Raji (cell line): ENCODE measurements at regions not wholly inside any gene's neighbourhood (a gene's known extent, or its start where the extent isn't known, plus 50 kb on each side); places are given as distances from the start of the nearest gene placed in this dataset.

ENCODE experiments used
- POLR2A ChIP-seq: IDR thresholded peaks from 2 replicates; pipeline ENCODE4 v1.6.1; 2011; ENCODE audit warnings: low read depth, low read length, control low read depth; ENCODE audit not compliant: insufficient read depth

DNA sequence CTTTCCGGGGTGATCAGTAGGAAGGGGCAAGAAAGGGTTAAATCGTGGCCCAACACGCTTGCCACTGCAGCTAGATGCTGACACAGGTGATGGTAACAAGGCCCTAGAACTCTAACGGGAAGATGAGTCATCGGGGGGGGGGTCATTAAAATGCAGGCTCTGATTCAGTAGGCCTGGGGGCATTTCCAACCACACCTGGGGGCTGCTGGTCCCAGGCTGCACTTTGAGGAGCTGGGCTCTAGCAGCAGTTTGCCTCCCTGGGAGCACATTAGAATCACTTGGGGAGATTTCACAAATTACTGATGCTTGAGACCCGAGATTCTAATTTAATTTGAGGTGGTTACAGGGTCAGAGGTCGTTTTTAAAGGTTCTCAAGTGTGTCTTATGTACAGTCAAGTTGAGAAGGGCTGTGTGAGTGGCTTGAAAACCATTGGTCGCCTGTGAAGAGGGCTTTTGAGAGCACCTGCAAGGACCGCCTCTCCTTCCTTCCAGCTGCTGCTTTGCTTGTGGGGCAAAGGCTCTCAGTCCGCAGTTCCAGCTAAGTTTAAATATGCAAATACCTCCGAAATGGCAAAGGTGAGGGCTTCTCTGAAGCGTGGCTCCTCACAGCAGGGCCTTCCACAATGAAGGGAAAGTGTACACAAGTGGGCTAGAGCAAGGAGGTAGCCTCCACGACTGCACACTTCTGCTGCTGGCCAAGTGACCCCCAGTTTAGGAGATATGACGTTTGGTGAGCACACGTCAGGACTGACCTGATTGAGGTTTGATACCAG lies 84.2 kb upstream of the KCNK12 start:
- peak; percentile 94 for TF ChIP-seq POLR2A

DNA sequence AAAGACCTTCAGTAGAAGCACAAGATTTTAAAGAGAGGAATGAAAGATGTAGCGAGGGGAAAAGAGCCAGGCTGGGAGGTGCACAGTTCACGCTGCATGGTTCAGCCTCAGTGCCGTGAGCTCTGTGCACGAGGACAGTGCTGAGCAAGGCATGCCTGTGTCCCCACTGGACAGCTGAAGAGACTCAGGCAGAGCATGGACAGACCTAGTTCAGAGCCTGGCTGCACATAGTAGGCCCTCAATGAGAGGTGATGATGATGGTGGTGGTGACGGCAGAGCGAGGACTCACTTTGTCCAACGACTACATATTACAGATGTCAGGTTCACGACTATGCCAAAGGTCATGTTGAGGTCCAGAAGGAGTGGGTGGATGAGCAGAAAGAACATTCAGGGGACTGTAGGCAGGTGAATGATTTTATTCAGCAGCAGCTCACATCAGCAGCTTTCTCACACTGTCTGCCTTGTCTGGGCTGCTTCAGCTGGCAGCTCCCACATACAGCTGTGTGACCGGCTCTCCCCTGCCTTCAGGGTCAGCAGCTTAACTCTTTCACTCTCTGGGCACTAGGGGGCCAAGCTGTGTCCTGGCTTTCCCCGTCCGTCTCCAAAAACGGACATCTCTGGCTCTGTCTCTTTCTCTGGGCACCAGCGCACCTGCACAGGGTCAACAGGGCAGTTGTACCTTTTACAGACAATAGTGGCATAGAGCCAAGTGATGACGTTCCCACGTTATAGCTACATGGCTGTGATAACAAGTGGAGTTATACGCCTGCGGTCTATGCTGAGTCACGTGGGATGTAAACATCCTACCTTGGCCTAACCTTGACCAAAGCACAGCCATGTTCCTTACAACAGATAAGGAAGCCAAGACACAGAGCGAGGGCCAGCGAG lies 83.4 kb upstream of the KCNK12 start:
- no peak for TF ChIP-seq POLR2A

DNA sequence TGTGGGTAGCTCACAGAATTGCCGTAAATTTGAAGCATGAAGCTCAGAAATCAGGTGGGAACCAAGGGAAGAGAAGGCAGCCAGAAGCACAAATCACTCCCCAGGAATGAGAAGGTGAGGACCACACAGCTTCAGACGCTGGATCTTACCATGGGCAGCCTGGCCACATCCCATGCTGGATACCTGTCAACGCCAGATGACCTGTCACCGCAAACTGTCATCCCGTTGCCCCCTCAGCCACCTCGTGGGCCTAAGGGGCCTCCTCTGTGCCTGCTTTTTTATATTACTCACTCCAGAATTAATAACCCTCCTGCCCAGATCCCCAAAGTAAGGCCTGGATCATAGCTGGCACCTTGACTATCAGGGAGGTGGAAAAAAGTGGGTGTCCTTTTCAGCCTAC lies 82.3 kb upstream of the KCNK12 start:
- no peak for TF ChIP-seq POLR2A

DNA sequence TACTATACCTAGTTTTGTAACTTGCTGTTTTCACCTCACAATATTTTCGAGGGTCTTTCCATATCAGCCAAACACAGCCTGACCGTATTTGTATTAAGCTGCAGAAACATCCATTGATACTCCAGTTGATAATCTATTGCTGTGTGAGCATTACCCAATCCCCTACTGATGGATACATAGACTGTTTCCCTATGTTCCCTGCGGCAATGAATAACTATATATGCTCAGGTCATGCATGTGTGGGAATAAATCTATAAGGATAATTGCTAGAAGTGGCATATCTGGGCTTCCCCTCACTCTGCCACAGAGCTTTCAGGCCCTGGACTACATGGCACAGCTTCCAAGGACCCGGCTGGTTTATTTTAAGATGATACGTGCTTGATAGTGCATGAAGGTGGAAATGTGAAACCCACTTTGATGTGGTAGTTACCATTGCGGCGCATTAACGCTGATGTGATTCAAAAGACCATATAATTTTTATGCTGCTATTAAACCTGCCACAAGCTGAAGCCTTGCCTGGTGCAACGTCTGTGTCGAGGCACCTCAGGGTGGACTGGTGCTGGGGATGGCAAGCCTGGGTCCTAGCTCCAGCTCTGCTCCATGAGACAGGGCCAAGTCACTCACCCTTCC lies 81.4 kb upstream of the KCNK12 start:
- TF ChIP-seq POLR2A = no peak

DNA sequence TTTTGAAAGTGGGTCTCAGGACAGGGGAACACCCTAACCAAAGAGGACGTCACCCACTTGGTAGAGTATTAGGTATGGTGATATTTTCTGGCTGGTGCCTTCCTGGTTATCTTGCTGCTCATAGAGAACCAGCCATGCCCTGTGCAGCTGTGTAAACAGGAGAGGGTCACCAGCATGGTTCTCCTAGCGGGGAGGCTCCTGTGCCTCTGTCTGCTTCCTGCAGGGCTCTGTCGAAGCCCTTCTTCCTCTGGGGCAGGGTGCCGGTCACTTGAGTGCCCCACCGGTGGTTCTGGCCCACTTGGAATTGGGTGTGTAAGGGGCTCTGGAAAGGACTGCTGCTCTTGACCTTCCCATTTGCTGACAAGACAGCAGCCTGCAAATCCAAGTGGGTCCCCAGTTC lies 80.5 kb upstream of the KCNK12 start:
- TF ChIP-seq POLR2A = no peak

DNA sequence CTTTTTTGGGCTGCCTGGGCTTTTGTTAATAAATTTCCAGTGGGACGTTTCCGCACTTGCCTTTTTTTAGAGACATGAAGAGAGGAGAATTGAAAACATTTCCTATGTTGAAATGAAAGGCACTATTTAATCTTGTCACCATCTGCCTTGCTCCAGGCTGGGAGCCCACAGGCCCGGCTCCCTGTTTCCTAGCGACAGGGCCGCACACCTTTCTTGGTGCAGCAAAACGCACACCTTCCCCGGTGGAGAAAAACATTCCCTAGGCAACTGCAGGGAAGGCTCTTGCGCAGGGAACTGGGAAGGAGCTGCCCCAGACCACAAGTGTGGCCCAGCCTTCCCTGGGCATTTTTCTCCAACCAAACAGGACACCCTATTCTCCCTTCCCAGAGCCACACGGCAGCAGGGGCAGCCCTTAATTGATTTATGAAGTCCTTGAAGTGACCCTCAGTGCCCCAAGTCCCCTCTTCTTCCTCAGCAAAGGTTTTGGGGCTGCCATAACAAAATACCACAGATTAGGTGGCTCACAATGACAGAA lies 79.3 kb upstream of the KCNK12 start:
- no peak for TF ChIP-seq POLR2A

DNA sequence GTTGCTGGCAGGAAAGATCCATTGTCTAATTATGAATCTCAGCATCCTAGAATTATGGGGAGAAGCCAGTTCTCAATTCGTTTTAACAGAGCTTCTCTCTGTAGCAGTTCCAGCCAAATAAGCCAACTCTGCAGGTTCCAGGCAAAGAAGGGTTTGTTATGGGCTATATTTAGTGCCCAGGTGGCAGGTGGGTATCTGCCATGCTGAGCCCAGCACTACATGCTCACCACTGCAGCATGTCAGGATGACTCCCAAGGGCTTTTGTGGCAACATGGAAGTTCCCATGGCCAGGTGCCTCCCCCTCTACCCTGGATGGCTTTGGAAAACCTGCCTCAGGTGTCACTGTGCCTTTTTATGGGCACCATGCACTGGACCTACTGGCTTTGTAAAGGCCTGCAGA lies 74.5 kb upstream of the KCNK12 start:
- no peak for TF ChIP-seq POLR2A

DNA sequence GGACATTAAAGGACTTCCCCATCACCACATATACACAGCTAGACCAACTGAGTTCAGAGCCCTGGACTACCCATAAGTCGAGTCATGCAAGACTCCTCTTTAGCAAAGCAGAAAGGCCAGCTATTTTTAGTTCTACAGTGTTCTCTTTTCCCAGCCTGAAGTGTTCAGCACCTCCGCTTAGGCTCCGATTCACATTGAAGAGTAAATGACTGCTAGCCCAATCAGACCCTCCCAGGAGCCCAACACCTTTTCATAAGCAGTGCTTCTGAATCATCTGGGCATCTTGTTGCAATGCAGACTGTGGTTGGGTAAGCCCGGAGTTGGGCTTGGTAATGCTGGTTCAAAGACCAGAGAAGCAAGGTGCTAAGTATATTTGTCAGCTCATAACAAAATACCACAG lies 73.6 kb upstream of the KCNK12 start:
- TF ChIP-seq POLR2A = no peak

DNA sequence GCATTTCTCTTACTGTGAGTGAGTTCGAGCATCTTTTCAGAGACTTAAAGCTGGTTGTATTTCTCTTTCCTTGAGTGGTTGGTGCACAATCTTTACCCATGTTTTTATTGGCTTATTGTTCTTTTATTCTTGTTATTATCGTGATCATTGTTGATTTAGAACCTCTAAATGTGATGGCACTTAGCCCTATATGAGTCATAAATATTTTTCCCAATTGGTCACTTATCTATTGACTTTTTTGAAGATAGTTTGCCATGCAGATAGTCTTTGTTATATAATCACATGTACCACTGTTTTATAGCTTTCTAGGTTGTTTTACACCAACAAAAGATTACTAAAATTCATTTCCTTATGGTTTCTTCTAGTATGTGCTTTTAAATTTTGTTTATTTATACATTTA lies 70.6 kb upstream of the KCNK12 start:
- no peak for TF ChIP-seq POLR2A

DNA sequence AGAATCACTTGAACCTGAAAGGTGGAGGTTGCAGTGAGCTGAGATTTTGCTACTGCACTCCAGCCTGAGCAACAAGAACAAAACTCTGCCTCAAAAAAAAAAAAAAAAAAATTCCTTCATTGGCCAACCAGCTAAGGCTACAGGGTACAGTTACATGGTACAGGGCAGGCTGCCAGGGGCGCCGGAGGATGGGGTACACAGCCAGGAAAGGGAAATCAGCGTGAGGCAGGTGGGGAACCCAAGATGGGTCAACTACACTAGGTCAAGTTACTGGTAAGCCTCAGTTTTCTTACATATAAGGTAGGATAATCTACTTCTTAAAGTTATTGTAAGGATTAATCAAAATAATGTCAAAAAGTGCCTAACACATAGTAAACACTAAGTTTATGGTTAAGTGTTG lies 69.6 kb upstream of the KCNK12 start:
- TF ChIP-seq POLR2A = no peak

DNA sequence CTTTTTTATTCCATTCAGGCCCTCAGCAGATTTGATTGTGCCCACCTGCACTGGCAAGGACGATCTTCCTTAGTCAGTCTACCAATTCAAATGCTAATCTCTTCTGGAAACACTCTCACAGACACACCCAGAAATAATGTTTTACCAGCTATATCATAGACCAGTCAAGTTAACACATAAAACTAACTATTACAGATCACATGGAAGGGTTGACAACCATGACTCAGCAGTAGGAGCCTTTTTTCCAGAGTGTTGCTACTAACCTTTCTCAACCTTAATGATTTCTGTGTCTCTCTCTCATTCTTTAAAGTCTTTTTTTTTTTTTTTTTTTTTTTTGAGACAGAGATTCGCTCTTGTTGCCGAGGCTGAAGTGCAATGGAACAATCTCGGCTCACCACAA lies 68.7 kb upstream of the KCNK12 start:
- TF ChIP-seq POLR2A = no peak

DNA sequence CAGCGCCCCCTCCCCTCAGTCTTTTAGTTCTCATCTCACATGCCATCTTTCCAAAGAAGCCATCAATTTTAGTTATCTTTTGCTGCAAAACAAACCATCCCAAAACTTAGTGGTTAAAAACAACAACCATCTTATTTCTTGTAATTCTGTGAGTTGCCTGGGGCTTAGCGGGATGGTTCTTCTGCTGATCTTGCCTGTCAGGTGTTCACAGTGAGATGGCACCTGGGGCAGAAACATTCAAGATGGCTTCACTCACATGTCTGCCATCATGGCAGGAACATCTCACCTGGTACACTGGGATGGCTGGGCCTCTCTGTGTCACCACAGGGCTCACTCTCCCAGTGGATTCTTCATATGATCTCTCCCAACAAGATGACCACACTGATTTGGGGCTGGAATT lies 67.6 kb upstream of the KCNK12 start:
- no peak for TF ChIP-seq POLR2A

DNA sequence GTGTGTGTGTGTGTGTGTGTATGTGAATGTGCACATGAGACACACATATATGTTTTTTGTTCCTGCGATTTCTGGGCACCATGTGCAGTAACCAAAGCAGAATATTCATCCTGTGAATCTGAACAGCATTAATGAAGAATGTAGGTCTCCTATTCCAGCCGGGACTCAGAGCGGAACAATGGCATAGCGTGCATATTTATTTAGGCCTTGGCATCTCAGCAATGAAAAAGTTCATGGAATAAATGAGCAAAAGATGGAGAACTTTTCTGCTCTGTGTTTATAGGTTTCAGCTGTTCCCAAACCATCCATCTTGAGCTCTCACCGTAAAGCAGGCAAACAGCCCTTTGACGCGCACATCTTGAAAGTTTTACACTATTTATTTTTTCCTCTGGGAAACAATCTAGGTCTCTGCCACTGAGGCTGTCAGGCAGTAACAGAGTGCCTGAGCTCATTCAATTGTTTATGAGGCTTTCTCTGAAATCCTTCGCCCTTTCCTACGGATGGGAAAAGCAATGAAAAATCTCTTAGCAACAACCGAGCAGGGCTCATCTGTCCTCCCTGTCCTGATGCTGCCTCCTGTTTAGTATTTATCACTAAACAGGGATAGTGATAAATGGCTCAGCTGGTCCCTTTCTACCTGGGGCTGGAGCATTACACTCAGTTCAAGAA lies 65.9 kb upstream of the KCNK12 start:
- no peak for TF ChIP-seq POLR2A

DNA sequence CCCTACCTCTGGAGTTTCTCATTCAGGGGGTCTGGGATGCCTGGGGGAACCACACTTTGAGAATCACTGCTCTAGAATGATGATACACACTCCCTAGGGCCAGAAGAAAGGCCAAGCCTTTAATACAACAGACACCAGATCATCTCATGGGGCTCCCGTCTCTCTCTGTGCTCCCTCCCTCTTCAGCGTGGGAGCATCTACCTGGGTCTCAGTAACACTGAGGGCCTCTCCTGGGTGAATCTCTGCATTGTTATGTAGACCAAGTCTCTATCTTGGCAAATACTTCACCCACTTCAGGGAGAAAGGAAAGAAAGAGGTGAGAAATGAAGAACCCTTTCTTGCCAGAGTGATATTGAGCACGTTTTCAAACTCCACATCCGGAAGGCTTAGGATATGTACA lies 65.4 kb upstream of the KCNK12 start:
- TF ChIP-seq POLR2A = no peak

DNA sequence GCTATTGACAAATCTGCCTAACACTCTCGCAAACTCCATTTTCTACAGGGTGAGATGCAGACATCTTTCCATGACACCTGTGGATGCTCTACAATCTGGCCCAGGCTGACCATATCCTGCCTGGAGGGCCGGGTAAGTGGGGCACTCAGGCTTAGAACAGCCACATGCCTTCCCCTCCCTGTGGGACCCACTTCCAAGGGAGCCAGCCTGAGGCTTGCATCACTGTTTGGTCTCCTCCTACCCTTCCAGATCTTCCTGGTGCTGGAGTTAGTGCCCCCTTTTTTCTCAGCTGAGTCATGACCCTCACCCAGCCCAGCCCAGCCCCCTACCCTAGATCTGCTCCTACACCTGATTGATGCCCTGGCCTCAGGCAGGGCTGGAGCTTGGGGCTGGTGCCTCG lies 62.0 kb upstream of the KCNK12 start:
- TF ChIP-seq POLR2A = no peak
